IMR-90 (cell line): ENCODE measurements at regions not wholly inside any gene's neighbourhood (a gene's known extent, or its start where the extent isn't known, plus 50 kb on each side); places are given as distances from the start of the nearest gene placed in this dataset.

Experiments used
- CTCF ChIP-seq: conservative IDR thresholded peaks from 2 replicates; pipeline ENCODE4 v1.5.1; 2012; ENCODE audit warnings: mild to moderate bottlenecking, low read depth, low read length, improper control_type of control experiment
- MAZ ChIP-seq: IDR thresholded peaks from 2 replicates; pipeline ENCODE4 v1.6.1; 2012; ENCODE audit warnings: low read depth, mild to moderate bottlenecking, low read length, improper control_type of control experiment, moderate library complexity, borderline replicate concordance
- RAD21 ChIP-seq: IDR thresholded peaks from 2 replicates; pipeline ENCODE4 v1.6.1; 2012; ENCODE audit warnings: low read length, improper control_type of control experiment
- RCOR1 ChIP-seq: IDR thresholded peaks from 2 replicates; pipeline ENCODE4 v1.6.1; 2012; ENCODE audit warnings: mild to moderate bottlenecking, low read length, improper control_type of control experiment; ENCODE audit not compliant: insufficient replicate concordance
- SMC3 ChIP-seq: fragments of 150-350 bp; IDR thresholded peaks from 2 replicates; pipeline ENCODE4 v1.6.1; 2016; ENCODE audit warnings: low read depth, mild to moderate bottlenecking, antibody characterized with exemption, low read length, moderate library complexity

GRCh38 chr7:87000344-87000743 is 59.1 kb downstream of the ELAPOR2 start:
- no peak for TF ChIP-seq CTCF
- no peak for TF ChIP-seq SMC3
- TF ChIP-seq RCOR1 = no peak
- no peak for TF ChIP-seq MAZ
- TF ChIP-seq RAD21 = no peak
